Motor neuron (in vitro differentiated cells): ENCODE measurements at regions not wholly inside any gene's neighbourhood (a gene's known extent, or its start where the extent isn't known, plus 50 kb on each side); places are given as distances from the start of the nearest gene placed in this dataset.
A peak's percentile ranks its signal among the peaks of the same experiment; 100 is the strongest.
"Not testable (repeated sequence)": the region's sequence is repeated elsewhere in the genome, so short reads cannot be mapped to it uniquely, and the experiment has no call there.

Source experiments
- ATAC-seq, 8 experiments: fragments of 200-7000 bp; cut with Tn5 transposase; replicated peaks in 6 of 8; 2 replicates each; pipeline ENCODE4 v1.8.0; 2021; ENCODE audit warnings: mild to moderate bottlenecking in 8 of 8, moderate library complexity in 8 of 8
- H3K27ac ChIP-seq, 2 donors: fragments of 250-450 bp; sonication (Bioruptor Pico); 2 replicates each; pipeline ENCODE4 v1.9.0; 2021; ENCODE audit warnings: antibody characterized with exemption in 2 of 2, mild to moderate bottlenecking in 2 of 2, moderate library complexity in 1 of 2
- H3K4me1 ChIP-seq, 2 donors: fragments of 250-450 bp; sonication (Bioruptor Pico); replicated peaks in 1 of 2; 2 replicates each; pipeline ENCODE4 v1.6.1; 2021; ENCODE audit warnings: antibody characterized with exemption in 2 of 2, mild to moderate bottlenecking in 2 of 2, moderate library complexity in 1 of 2
- H3K4me3 ChIP-seq, 5 donors: fragments of 250-450 bp; sonication (Bioruptor Pico); 2 replicates each; pipeline ENCODE4 v1.9.0; 2021; ENCODE audit warnings: antibody characterized with exemption in 5 of 5, mild to moderate bottlenecking in 5 of 5, moderate library complexity in 4 of 5
- WGBS, 10 experiments: fragments of 450-650 bp; shearing (Covaris generic); methylation state at CpG; one replicate each; pipeline ENCODE4 v1.0.0; 2022; 5-methylcytosine and 5-hydroxymethylcytosine counted together
- in situ Hi-C, 9 experiments: fragments of 400-800 bp; cut with MboI; loops; one replicate each; pipeline ENCODE4 v1.15.0; 2021; ENCODE audit warnings: low sequenced_read_pairs in 9 of 9, low pct_unique_long_range_greater_than_20kb in 2 of 9; ENCODE audit not compliant: unreplicated experiment in 9 of 9

- Histone ChIP-seq H3K27ac (no peak overlapping the region), H3K4me3 (no peak overlapping the region), H3K4me1 (no peaks in the 10 kb centered on the region)
- ATAC-seq: no peak
- in situ Hi-C loops: no loop called here
Observed at GRCh38 chr1:111063595-111063994, 76.3 kb downstream of the DRAM2 start.

- ATAC-seq: no peak
- in situ Hi-C loops: no loop called here
- WGBS, 10 experiments: 0 to 57% (median 33%) methylated on average over 1 to 2 of the region's 2 CpGs; no CpG with 5 or more reads in 1 of the 10 experiments
- no peak overlapping the region for H3K4me3 ChIP-seq
- H3K4me1 ChIP-seq: no peaks in the 10 kb centered on the region
- H3K27ac ChIP-seq: no peak overlapping the region
Observed at GRCh38 chr1:111062624-111063023, 77.3 kb downstream of the DRAM2 start.

GRCh38 chr1:111062081-111062480 is 77.8 kb downstream of the DRAM2 start:
- Histone ChIP-seq H3K4me1 (no peaks in the 10 kb centered on the region), H3K27ac (no peak overlapping the region), H3K4me3 (no peak overlapping the region)
- in situ Hi-C loops: no loop called here
- ATAC-seq: no peak

- Histone ChIP-seq H3K4me1 (no peaks in the 10 kb centered on the region), H3K27ac (no peak overlapping the region), H3K4me3 (no peak overlapping the region)
- 9 to 100% (median 84%) methylated on average over 2 of the region's 2 CpGs for WGBS, 10 experiments
- ATAC-seq: no peak
- in situ Hi-C loops: no loop called here
Observed at GRCh38 chr1:111054656-111055055, 85.2 kb downstream of the DRAM2 start.

- peak in 1 of 8 experiments; percentile 26 for ATAC-seq
- Histone ChIP-seq H3K4me3 (no peak overlapping the region), H3K27ac (no peak overlapping the region), H3K4me1 (no peaks in the 10 kb centered on the region)
- in situ Hi-C loops: no loop called here
- 0 to 31% (median 6%) methylated on average over 1 of the region's 1 CpG; no CpG with 5 or more reads in 2 of the 10 experiments for WGBS, 10 experiments
Observed at GRCh38 chr1:111052246-111052645, 87.6 kb downstream of the DRAM2 start.

GRCh38 chr1:111048253-111048652 is 84.5 kb upstream of the LRIF1 start:
- H3K4me1 ChIP-seq, ATAC-seq, in situ Hi-C loops, H3K27ac ChIP-seq, H3K4me3 ChIP-seq: not testable (repeated sequence)
- 30 to 100% (median 86%) methylated on average over 1 of the region's 1 CpG; no CpG with 5 or more reads in 1 of the 10 experiments for WGBS, 10 experiments

GRCh38 chr1:111045033-111045722 is 81.5 kb upstream of the LRIF1 start:
- whole genome bisulfite sequencing, 10 experiments: 0 to 67% (median 60%) methylated on average over 1 to 2 of the region's 2 CpGs; no CpG with 5 or more reads in 3 of the 10 experiments
- no peak for ATAC-seq
- in situ Hi-C loops: no loop called here

GRCh38 chr1:111032295-111032897 is 68.7 kb upstream of the LRIF1 start:
- ATAC-seq: no peak
- in situ Hi-C loops: no loop called here
- Histone ChIP-seq H3K4me3 (no peak overlapping the region), H3K4me1 (no peaks in the 10 kb centered on the region), H3K27ac (no peak overlapping the region)
- 0 to 31% (median 20%) methylated on average over 3 to 9 of the region's 9 CpGs for WGBS, 10 experiments

More at GRCh38 chr1:111045033-111045722, 81.5 kb upstream of the LRIF1 start:
- H3K4me1 ChIP-seq: no peaks in the 10 kb centered on the region
- H3K4me3 ChIP-seq: no peak overlapping the region
- no peak overlapping the region for H3K27ac ChIP-seq

GRCh38 chr1:111030590-111030989 is 66.9 kb upstream of the LRIF1 start:
- Histone ChIP-seq H3K4me3 (no peak overlapping the region), H3K4me1 (no peaks in the 10 kb centered on the region), H3K27ac (no peak overlapping the region)
- in situ Hi-C loops: no loop called here
- peak in 3 of 8 experiments; percentile 63 to 80 (median 69) for ATAC-seq
- 0 to 85% (median 21%) methylated on average over 1 of the region's 1 CpG; no CpG with 5 or more reads in 2 of the 10 experiments for WGBS, 10 experiments

GRCh38 chr1:111025109-111025508 is 61.4 kb upstream of the LRIF1 start:
- no peak for ATAC-seq
- Histone ChIP-seq H3K4me1 (no peaks in the 10 kb centered on the region), H3K27ac (no peak overlapping the region), H3K4me3 (no peak overlapping the region)
- in situ Hi-C loops: no loop called here
- WGBS, 10 experiments: 0 to 100% (median 67%) methylated on average over 1 to 4 of the region's 4 CpGs

GRCh38 chr1:111015222-111015621 is 51.5 kb upstream of the LRIF1 start:
- H3K4me3 ChIP-seq: no peak overlapping the region
- no peaks in the 10 kb centered on the region for H3K4me1 ChIP-seq
- ATAC-seq: no peak
- WGBS, 10 experiments: 4 to 57% (median 38%) methylated on average over 1 to 3 of the region's 3 CpGs; no CpG with 5 or more reads in 1 of the 10 experiments
- H3K27ac ChIP-seq: no peak overlapping the region
- in situ Hi-C loops: no loop called here
